Tibial nerve (tissue), 4 donors: ENCODE measurements at regions not wholly inside any gene's neighbourhood (a gene's known extent, or its start where the extent isn't known, plus 50 kb on each side); places are given as distances from the start of the nearest gene placed in this dataset.

ENCODE experiments used
- CTCF ChIP-seq, 5 experiments: fragments of 200-600 bp in 3 of 5; fragments of 450-650 bp in 2 of 5; sonication (generic) in 3 of 5; IDR thresholded peaks; one replicate each; pipeline ENCODE4 v1.5.1; 2016 to 2019; ENCODE audit warnings: antibody characterized with exemption in 5 of 5, mild to moderate bottlenecking in 3 of 5, moderate library complexity in 2 of 5
- EP300 ChIP-seq, 2 donors: sonication (generic); formaldehyde crosslinking; IDR thresholded peaks; one replicate each; pipeline ENCODE4 v1.6.1; 2017; ENCODE audit warnings: antibody characterized with exemption in 2 of 2, mild to moderate bottlenecking in 1 of 2
- POLR2A ChIP-seq, 2 donors: fragments of 450-650 bp; IDR thresholded peaks; one replicate each; pipeline ENCODE4 v1.6.1; 2017; ENCODE audit warnings: antibody characterized with exemption in 2 of 2, mild to moderate bottlenecking in 2 of 2, moderate library complexity in 2 of 2

DNA sequence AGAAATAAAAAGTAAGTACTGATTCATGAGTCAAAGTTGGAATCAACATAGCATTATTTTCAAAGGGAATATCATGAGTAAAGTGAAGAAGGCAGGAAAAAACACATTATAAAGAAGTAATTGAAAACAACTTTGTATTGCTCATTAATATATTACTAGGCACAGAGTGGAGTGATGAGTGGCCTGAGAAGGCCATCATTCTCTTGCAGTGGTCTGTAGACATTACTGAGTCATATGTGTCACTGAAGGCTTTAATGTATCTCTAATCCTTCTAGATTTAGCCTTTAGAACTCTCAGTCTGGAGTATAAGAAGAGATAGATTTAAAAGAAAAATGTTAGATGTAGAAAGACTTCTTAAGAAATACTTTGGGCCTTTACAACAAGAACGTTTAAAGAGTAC is 881.4 kb downstream of the DNAH5 start:
- TF ChIP-seq CTCF (IDR thresholded peaks at IDR 0.05) (no peak), POLR2A (IDR thresholded peaks at IDR 0.05) (no peak), EP300 (IDR thresholded peaks at IDR 0.05) (no peak)
